BJ (cell line): ENCODE measurements at regions not wholly inside any gene's neighbourhood (a gene's known extent, or its start where the extent isn't known, plus 50 kb on each side); places are given as distances from the start of the nearest gene placed in this dataset.

ENCODE experiments used
- CTCF ChIA-PET: fragments of 350-600 bp; formaldehyde crosslinking; extraction: SDS; loops from one replicate; lab custom pipeline; 2021; ENCODE audit warnings: antibody characterized with exemption, inconsistent platforms; lab: Yijun Ruan, JAX
- POLR2A ChIA-PET: fragments of 300-600 bp; sonication (Branson Sonifier 250); formaldehyde crosslinking; extraction: SDS; loops from one replicate; lab custom pipeline; 2021; ENCODE audit warnings: antibody characterized with exemption; lab: Charles Lee
- DNase-seq: peaks from one replicate; pipeline ENCODE4 v3.0.0-alpha.2; 2011; ENCODE audit warnings: low read depth
- H3K27me3 ChIP-seq: 2 replicates; pipeline ENCODE4 v1.6.0; 2011; ENCODE audit warnings: low read length; ENCODE audit not compliant: control insufficient read depth, insufficient read depth
- H3K36me3 ChIP-seq: 2 replicates; pipeline ENCODE4 v1.5.1; 2011; ENCODE audit warnings: low read length; ENCODE audit not compliant: control insufficient read depth, insufficient read depth
- H3K4me3 ChIP-seq: 2 replicates; pipeline ENCODE4 v1.5.1; 2011; ENCODE audit warnings: low read depth, mild to moderate bottlenecking, control low read depth, low read length
- TF ChIP-seq, protein P1 (sequence below): IDR thresholded peaks from 2 replicates; pipeline ENCODE4 v1.5.1; 2011; ENCODE audit warnings: low read depth, mild to moderate bottlenecking, control low read depth, inconsistent platforms, low read length, moderate library complexity; ENCODE audit not compliant: insufficient read depth

DNA sequence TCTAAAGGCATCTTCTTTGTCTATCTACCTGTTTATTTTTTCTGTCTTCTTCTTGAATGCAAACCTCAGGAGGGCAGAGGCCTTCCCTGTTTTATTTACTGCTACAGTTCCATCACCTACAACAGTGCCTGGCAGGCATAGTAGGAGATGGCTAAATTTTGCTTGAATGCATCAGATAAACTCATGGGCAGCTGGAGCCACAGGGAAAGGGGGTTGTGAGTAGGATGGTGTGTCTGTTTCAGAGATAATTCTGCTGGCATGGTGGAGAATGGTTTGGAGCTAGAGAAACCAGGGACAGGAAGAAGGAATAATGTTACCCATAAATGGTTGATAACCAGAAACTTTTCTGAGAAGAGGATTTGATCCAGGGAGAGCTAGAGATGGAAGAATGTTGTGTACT is 189.8 kb upstream of the BRINP1 start:
- H3K36me3 ChIP-seq: no peaks in the 10 kb centered on the region
- TF ChIP-seq, protein P1, sequence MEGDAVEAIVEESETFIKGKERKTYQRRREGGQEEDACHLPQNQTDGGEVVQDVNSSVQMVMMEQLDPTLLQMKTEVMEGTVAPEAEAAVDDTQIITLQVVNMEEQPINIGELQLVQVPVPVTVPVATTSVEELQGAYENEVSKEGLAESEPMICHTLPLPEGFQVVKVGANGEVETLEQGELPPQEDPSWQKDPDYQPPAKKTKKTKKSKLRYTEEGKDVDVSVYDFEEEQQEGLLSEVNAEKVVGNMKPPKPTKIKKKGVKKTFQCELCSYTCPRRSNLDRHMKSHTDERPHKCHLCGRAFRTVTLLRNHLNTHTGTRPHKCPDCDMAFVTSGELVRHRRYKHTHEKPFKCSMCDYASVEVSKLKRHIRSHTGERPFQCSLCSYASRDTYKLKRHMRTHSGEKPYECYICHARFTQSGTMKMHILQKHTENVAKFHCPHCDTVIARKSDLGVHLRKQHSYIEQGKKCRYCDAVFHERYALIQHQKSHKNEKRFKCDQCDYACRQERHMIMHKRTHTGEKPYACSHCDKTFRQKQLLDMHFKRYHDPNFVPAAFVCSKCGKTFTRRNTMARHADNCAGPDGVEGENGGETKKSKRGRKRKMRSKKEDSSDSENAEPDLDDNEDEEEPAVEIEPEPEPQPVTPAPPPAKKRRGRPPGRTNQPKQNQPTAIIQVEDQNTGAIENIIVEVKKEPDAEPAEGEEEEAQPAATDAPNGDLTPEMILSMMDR: no peak
- H3K4me3 ChIP-seq: no peak overlapping the region
- H3K27me3 ChIP-seq: no peaks in the 10 kb centered on the region
- no peak for DNase-seq
- ChIA-PET POLR2A (interaction anchor here (0.6 kb wide), 1 partner anchor 917 kb away, joined by 10 read pairs; no protein-coding TSS in a partner anchor), CTCF (interaction anchor here (1.0 to 6.4 kb wide), 3 partner anchors 8 to 407 kb away, joined by 3 to 103 read pairs (median 3); no protein-coding TSS in a partner anchor)

DNA sequence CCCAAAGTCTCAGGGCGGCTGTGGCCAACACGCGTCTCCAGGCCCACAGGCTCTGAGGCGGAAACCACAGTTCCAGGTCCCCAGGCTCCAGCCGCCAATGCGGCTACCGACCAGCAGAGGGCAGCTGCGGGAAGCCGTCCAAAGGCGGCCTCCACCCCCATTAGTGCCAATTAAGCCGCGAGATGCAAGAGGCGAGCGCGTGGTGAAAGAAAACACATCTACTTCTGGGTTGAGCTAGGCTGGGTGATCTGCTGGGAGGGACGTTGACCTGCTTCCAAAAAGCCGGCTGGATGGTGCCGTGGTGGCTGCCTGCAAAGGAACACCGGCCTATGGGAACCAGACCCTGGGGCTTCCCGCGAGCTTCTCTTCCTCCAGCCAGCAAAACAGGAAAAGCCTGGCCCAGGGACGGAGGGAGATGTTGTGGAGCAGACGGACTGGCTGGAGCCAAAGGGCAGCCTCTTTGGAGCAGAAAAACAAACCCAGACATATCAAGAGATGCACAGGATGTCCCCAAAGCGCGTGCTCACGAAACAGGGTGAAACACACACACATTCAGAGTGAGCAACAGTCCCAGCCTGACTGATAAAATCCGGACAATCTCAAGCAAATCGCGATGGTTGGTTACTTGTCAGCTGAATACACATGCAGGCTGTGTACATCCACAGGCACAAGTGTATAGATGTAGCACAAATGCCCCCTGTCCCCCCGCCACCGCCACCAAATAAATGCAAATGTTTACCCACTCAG is 187.1 kb upstream of the BRINP1 start:
- ChIA-PET CTCF (interaction anchor here (0.5 to 6.4 kb wide), 32 partner anchors 8 to 1911 kb away, joined by 3 to 103 read pairs (median 4); no protein-coding TSS in a partner anchor), POLR2A (no interaction called here)
- Histone ChIP-seq H3K27me3 (no peaks in the 10 kb centered on the region), H3K36me3 (no peaks in the 10 kb centered on the region), H3K4me3 (peak overlapping the region; percentile 35)
- TF ChIP-seq, protein P1: peak; percentile 98
- DNase-seq: peak; percentile 9

DNA sequence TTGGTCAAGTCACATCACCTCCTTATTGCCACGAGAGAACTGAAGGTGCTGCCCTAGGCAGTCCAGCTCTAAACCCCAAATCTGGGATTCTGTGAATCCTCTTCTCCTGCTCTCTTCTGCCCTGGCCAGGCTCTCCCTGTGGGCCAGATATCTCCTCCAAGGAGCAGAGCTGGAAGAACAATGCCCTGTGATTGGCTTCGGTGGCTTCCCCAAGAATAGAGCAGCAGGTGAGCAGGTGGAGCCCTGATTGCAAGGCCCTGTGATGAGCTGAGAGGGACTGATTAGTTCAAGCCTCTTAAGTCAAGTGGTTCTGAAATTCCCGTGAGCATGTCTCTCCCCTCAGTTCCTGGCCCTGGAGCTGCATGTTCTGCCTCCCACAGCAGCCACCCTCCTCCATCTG is 175.3 kb upstream of the BRINP1 start:
- DNase-seq: no peak
- Histone ChIP-seq H3K36me3 (no peaks in the 10 kb centered on the region), H3K4me3 (no peak overlapping the region), H3K27me3 (no peaks in the 10 kb centered on the region)
- POLR2A ChIA-PET: no interaction called here
- TF ChIP-seq, protein P1: no peak
- CTCF ChIA-PET: interaction anchor here (0.8 kb wide), 1 partner anchor 11 kb away, joined by 4 read pairs; no protein-coding TSS in a partner anchor

DNA sequence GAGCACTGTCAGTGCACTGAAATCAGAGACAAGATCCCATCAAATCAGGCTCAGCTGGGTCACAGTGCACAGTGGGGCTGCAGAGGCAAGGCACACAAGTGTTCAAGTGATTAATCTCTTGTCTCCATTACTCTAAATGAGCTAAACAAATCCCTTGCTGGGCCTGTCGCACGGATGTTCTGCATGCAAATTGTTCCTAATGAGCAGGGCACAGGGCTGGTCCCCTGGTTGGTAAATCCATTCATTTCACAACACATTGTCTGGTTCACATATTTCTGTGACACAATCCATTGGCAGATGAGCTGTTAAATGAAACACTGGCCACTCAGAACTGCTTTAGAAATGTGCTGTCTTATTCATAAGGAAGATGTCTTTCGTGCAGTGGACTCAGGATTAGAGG is 167.9 kb upstream of the BRINP1 start:
- POLR2A ChIA-PET: no interaction called here
- TF ChIP-seq, protein P1: no peak
- H3K36me3 ChIP-seq: no peaks in the 10 kb centered on the region
- CTCF ChIA-PET: interaction anchor here (1.7 kb wide), 1 partner anchor 19 kb away, joined by 3 read pairs; no protein-coding TSS in a partner anchor
- H3K4me3 ChIP-seq: no peak overlapping the region
- DNase-seq: no peak
- no peaks in the 10 kb centered on the region for H3K27me3 ChIP-seq

DNA sequence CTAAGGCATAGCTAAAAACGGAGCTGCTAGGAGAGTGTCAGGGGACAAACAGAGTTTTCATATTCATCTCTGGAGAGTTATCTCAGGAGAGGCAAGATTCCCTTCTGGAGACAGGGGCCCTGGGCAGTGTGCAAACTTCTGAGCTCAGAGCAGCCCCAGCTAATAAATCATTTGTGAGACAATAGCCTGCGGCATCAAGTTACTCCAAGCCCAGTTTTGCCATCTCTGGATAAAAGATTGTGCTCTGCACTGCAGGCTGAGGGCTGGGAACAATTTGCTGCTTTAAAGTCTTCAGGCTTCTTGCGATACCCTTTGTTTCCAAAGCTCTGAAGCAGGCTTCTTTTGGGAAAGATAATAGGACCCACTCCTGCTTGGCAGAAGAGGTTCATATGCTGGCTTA is 164.3 kb upstream of the BRINP1 start:
- Histone ChIP-seq H3K36me3 (no peaks in the 10 kb centered on the region), H3K4me3 (no peak overlapping the region), H3K27me3 (no peaks in the 10 kb centered on the region)
- TF ChIP-seq, protein P1: no peak
- POLR2A ChIA-PET: no interaction called here
- CTCF ChIA-PET: interaction anchor here (3.6 kb wide), 1 partner anchor 22 kb away, joined by 9 read pairs; no protein-coding TSS in a partner anchor
- no peak for DNase-seq
